ENCODE measurements at regions not wholly inside any gene's neighbourhood (a gene's known extent, or its start where the extent isn't known, plus 50 kb on each side); places are given as distances from the start of the nearest gene placed in this dataset.
A peak's percentile ranks its signal among the peaks of the same experiment; 100 is the strongest.

- peak overlapping the region; percentile 3 for H3K27ac ChIP-seq
- H3K79me2 ChIP-seq, result no peaks in the 10 kb centered on the region
- peaks cover 56% of the 10 kb centered on the region for H3K4me1 ChIP-seq (ENCODE audit: insufficient read depth)
- H2AFZ ChIP-seq, result no peak overlapping the region
- no peaks in the 10 kb centered on the region for H3K36me3 ChIP-seq (replicated peaks; ENCODE audit: insufficient read depth, low read depth)
- H3K4me3 ChIP-seq, result no peak overlapping the region
- TF ChIP-seq EZH2phosphoT487 (IDR thresholded peaks at IDR 0.05; ENCODE audit: low read depth, severe bottlenecking, unreplicated experiment) (no peak), EZH2 (IDR thresholded peaks at IDR 0.05; ENCODE audit: borderline replicate concordance) (no peak), CTCF (IDR thresholded peaks at IDR 0.05; ENCODE audit: poor library complexity) (no peak)
- no peaks in the 10 kb centered on the region for H4K20me1 ChIP-seq (ENCODE audit: insufficient read depth, poor library complexity, severe bottlenecking)
- 78% methylated on average over 18 of the region's 18 CpGs for WGBS (ENCODE audit: low lambda C conversion rate, missing lambda C conversion rate)
- no peaks in the 10 kb centered on the region for H3K9me2 ChIP-seq (replicated peaks; ENCODE audit: insufficient read depth)
- H3K9me3 ChIP-seq (ENCODE audit: low read depth), result no peaks in the 10 kb centered on the region
- H3K4me2 ChIP-seq, result no peak overlapping the region
- DNase-seq (ENCODE audit: low spot score), result no peak
- no peaks in the 10 kb centered on the region for H3K27me3 ChIP-seq
Measured at GRCh38 chr1:224506141-224506814, 71.7 kb upstream of the WDR26 start.

- DNase-seq (ENCODE audit: low spot score), result no peak
- TF ChIP-seq EZH2 (IDR thresholded peaks at IDR 0.05; ENCODE audit: borderline replicate concordance), result no peak
- TF ChIP-seq EZH2phosphoT487 (IDR thresholded peaks at IDR 0.05; ENCODE audit: low read depth, severe bottlenecking, unreplicated experiment), result no peak
- TF ChIP-seq CTCF (IDR thresholded peaks at IDR 0.05; ENCODE audit: poor library complexity), result no peak
Measured at GRCh38 chr1:224507771-224508523, 73.3 kb upstream of the WDR26 start.

GRCh38 chr1:224509907-224510306 lies 75.3 kb upstream of the WDR26 start:
- Histone ChIP-seq H3K27ac (no peak overlapping the region), H3K27me3 (no peaks in the 10 kb centered on the region), H3K79me2 (no peaks in the 10 kb centered on the region), H3K4me1 (ENCODE audit: insufficient read depth) (peaks cover 29% of the 10 kb centered on the region), H3K9me3 (ENCODE audit: low read depth) (no peaks in the 10 kb centered on the region), H3K9me2 (replicated peaks; ENCODE audit: insufficient read depth) (no peaks in the 10 kb centered on the region), H3K4me3 (no peak overlapping the region), H4K20me1 (ENCODE audit: insufficient read depth, poor library complexity, severe bottlenecking) (no peaks in the 10 kb centered on the region), H3K36me3 (replicated peaks; ENCODE audit: insufficient read depth, low read depth) (no peaks in the 10 kb centered on the region), H3K4me2 (no peak overlapping the region), H2AFZ (no peak overlapping the region)
- WGBS (ENCODE audit: low lambda C conversion rate, missing lambda C conversion rate), result 61% methylated on average over 7 of the region's 7 CpGs
- peak; percentile 28 for DNase-seq (ENCODE audit: low spot score)
- TF ChIP-seq EZH2 (IDR thresholded peaks at IDR 0.05; ENCODE audit: borderline replicate concordance) (no peak), EZH2phosphoT487 (IDR thresholded peaks at IDR 0.05; ENCODE audit: low read depth, severe bottlenecking, unreplicated experiment) (no peak), CTCF (IDR thresholded peaks at IDR 0.05; ENCODE audit: poor library complexity) (no peak)

More at GRCh38 chr1:224507771-224508523, 73.3 kb upstream of the WDR26 start:
- Histone ChIP-seq H3K4me2 (peak overlapping the region; percentile 25), H3K9me3 (ENCODE audit: low read depth) (no peaks in the 10 kb centered on the region), H3K27ac (peak overlapping the region; percentile 33), H3K4me1 (ENCODE audit: insufficient read depth) (peaks cover 46% of the 10 kb centered on the region), H2AFZ (no peak overlapping the region), H3K9me2 (replicated peaks; ENCODE audit: insufficient read depth) (no peaks in the 10 kb centered on the region), H3K27me3 (no peaks in the 10 kb centered on the region), H3K36me3 (replicated peaks; ENCODE audit: insufficient read depth, low read depth) (no peaks in the 10 kb centered on the region), H3K79me2 (no peaks in the 10 kb centered on the region), H3K4me3 (no peak overlapping the region), H4K20me1 (ENCODE audit: insufficient read depth, poor library complexity, severe bottlenecking) (no peaks in the 10 kb centered on the region)
- WGBS (ENCODE audit: low lambda C conversion rate, missing lambda C conversion rate), result 36% methylated on average over 2 of the region's 2 CpGs

Data from hepatocyte (in vitro differentiated cells).